ENCODE measurements at regions not wholly inside any gene's neighbourhood (a gene's known extent, or its start where the extent isn't known, plus 50 kb on each side); places are given as distances from the start of the nearest gene placed in this dataset.

DNA sequence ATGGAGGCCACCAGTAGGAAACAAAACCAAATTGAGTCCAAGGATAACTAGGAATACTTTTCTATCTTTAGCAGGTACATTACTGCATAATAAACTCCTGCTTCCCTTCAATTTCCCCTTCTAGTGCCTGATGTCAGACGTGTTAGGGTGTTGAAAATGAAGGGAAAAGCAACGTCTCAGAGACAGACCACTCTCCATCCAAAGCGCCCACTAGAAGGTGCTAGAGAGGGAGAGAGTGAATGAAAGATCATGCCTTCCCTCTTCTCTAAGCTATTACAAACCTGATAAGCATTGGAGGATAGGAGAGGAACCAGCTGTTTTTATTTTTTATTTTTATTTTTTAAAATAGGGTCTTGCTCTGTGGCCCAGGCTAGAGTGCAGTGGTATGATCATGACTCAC, 64.1 kb downstream of the ZNF641 start:
- no peak for DNase-seq (ENCODE audit: low spot score)

GRCh38 chr12:48285751-48286650, 64.7 kb downstream of the ZNF641 start:
- DNase-seq (ENCODE audit: low spot score), result peak; percentile 8

DNA sequence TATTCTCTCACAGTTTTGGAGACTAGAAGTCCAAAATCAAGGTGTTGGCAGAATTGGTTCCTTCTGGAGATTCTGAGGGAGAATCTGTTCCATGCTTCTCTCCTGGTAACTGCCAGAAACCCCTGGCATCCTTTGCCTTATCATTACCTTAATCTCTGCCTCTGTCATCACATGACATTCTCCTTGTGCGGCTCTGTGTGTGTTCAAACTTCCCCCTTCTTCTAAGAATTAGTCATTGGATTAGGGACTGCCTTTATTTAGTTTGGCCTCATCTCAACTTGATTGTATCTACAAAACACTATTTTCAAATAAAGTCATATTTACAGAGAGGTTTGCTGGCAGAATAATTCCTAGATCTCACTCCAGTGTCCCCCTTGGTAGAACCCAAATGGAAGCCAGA, 68.9 kb downstream of the ZNF641 start:
- no peak for DNase-seq (ENCODE audit: low spot score)

DNA sequence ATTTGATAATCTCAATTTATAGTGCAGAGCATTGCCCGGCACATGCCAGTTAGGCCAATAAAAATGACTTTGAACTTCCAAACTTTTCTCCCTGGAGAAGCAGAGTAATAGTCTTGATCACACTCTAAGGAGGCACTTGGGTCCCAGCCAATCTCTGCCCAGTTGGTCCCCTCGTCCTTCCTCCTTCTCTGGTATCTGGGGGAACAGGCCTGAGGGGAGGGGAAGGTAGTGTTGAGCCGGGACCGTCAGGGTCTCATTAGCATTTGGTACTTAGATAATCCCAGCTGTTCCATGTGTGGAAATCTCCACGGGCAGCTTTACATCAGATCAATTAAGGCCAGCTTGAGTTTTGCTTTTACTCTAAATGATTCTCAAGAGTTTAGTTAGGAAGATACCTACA, 70.1 kb downstream of the ZNF641 start:
- DNase-seq (ENCODE audit: low spot score), result no peak

- no peak for DNase-seq (ENCODE audit: low spot score)
Observed at GRCh38 chr12:48279601-48280000, 71.1 kb downstream of the ZNF641 start.

GRCh38 chr12:48279101-48279500, 71.6 kb downstream of the ZNF641 start:
- no peak for DNase-seq (ENCODE audit: low spot score)

DNA sequence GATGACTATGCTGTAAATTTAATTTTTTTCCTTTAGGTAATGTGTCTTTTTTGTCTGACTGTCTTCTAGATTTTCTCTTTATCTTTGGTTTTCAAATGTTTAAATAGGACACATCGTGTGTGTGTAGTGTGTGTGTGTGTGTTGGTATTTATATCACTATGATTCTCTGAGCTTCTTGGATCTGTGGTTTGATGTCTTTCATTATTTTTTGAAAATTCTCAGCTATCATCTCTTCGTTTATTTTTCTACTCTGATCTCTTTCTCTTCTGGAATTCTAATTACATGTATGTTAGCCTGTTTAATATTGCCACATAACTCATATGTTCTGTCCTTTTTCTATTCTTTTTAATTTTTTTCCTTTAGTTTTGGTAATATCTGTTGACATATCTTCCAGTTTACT, 73.5 kb upstream of the OR10AD1 start:
- no peak for DNase-seq (ENCODE audit: low spot score)

DNA sequence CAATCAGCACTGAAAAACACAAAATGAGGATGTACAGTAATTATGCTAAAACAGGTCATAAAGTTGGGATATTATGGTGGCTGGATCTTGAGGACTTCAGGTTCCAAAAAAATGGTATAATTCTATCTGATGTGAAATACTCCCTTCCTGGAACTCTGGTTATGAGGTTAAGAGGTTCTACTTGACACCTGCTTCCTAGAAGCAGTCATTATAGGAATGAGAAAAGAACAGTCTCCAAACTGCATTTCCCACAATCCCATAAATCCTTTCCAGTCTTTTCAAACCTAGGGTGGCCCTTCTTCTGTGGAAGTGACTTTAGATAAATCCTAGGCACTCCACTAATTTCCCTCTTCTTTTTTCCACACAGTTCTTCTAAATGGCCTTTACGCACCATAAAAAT, 63.7 kb upstream of the OR10AD1 start:
- no peak for DNase-seq (ENCODE audit: low spot score)

DNA sequence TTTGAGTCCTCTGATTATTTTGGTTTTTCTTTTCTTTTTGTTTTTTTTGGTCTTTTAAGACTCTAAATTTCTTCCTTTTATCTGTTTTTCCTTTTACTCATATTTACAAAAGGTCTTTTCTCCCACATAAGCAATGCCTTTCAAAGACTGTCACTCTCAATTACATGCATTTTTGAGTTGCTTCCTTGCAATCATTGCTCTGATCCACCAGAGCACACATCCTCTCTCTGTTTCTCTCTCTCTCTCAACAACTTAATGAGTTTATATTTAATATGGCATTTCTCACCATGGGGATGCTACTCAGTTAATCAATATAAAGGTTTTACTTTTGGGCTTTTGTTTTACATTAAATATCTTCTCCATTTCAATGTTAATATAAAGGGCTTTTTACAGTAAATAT, 62.7 kb upstream of the OR10AD1 start:
- DNase-seq (ENCODE audit: low spot score), result no peak

DNA sequence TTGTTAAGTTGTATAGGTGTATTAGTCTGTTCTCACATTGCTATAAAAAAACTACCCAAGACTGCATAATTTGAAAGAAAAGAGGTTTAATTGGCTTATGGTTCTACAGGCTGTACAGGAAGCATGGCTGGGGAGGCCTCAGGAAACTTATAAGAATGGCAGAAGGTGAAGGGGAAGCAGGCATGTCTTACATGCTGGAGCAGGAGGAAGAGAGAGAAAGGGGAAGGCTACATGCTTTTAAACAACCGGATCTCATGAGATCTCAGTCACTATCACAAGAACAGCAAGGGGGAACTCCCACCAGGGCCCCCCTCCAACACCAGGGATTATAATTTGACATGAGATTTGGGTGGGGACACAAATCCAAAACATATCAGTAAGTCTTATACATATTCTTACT, 60.5 kb upstream of the OR10AD1 start:
- no peak for DNase-seq (ENCODE audit: low spot score)

DNA sequence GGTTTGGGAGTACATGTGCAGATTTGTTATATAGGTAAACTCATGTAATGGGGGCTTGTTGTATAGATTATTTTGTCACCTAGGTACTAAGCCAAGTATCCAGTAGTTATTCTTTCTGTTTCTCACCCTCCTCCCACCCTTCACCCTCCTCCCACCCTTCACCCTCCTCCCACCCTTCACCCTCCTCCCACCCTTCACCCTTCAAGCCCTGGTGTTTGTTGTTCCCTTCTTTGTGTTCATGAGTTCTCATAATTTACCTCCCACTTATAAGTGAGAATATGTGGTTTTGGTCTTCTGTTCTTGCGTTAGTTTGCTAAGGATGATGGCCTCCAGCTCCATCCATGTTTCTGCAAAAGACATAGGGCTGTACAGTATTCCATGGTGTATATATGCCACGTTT, 58.7 kb upstream of the OR10AD1 start:
- DNase-seq (ENCODE audit: low spot score), result no peak
